HG03442 (cell line): ENCODE measurements at regions not wholly inside any gene's neighbourhood (a gene's known extent, or its start where the extent isn't known, plus 50 kb on each side); places are given as distances from the start of the nearest gene placed in this dataset.
"Not testable (repeated sequence)": the region's sequence is repeated elsewhere in the genome, so short reads cannot be mapped to it uniquely, and the experiment has no call there.

Source experiments
- ATAC-seq: cut with Tn5 transposase; IDR thresholded peaks from one replicate; pipeline ENCODE4 v1.9.1; 2021; ENCODE audit warnings: mild to moderate bottlenecking, moderate library complexity; ENCODE audit not compliant: unreplicated experiment

DNA sequence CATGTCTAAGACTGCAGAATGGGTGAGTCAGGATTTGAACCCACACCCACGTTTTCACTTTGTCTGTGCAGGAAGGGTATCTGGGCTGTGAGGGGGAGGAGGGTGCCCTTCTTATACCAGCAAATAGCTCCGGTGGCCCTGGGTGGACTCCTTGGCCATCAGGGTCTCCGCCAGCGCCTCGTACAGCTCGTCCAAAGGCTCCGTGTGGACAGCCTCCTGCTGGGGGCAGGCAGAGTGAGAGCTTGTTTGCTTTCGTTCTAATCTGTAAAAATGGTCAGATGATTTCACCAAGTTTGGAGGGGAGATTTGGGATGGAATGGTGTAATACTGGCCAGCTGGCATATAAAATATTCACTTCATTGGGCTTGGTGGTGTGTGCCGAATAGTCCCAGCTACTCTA is 111.7 kb upstream of the CCZ1B start:
- not testable (repeated sequence) for ATAC-seq

DNA sequence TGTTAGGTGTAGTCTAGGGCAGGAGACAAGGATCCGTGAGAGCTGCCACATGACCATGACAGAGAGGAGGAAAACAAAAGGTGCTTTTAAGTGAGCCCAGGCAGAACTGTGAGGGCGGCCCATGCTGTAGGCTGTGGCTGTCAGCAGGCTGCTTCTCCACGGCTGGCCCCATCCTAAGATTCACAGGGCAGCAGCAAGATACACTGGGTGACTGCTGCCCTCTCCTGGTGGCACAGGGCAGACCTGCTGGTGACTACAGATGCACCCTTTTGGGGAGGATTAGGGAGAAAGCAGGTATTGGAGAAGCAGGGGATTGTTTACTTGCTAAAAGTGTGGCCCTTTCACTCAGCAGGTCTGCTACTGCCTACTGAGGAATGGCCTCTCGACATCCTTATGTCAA is 112.2 kb upstream of the CCZ1B start:
- not testable (repeated sequence) for ATAC-seq

DNA sequence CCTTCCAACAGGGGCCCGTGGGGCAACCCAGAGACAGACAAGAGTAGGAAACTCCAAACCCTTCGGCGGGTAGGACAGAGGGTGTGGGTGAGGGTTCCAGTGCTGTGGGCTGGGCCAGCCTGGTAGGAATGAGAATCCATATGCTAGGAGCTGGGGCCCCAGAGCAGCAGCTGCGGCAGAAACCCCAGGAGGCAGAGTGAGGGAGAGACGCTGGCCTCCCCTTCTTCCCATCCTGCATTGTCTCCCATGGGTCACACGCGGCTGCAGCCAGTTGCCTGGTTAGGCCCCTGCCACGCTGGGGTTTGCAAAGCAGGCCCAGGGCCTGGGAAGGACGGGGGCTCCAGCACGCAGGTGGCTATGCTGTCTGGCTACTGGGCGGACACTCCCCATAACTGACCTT is 113.1 kb upstream of the CCZ1B start:
- not testable (repeated sequence) for ATAC-seq

DNA sequence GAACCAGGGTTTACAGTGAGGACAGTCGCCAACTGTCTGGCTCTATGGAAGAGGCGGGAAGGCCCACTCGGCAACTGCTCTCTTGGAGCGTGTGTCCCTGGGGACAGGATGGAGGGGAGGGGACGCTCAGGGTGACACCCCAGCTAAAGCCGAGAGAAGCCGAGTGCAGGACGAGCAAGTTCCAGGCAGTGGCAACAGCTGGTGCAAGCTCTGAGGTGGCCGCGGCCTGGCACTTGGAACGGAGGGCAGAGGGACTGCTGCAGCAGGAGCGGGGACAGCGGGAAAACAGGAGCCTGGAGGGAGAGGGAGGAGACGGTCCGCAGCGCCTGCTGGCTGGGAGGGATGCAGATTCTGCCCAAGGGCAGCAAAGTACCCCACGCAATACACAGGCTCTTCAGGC is 113.8 kb upstream of the CCZ1B start:
- not testable (repeated sequence) for ATAC-seq

DNA sequence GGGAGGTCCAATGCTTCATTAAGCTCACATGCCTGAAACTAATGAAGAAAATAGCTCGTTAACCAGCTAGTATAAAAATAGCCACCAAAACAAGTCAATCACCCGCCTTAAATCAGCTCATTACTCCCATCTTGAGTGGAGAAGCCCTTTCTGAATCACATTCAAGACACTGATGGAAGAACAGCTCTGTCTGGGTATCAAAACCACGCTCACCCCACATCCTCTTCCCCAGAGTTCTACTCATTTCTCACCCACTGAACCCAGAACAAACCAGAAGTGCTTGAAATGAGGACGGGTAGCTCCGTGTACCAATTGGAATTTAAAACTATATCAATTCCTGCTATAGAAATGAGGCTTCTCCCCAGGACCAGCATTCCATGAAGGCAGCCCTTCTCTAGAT is 120.8 kb upstream of the CCZ1B start:
- ATAC-seq = not testable (repeated sequence)

DNA sequence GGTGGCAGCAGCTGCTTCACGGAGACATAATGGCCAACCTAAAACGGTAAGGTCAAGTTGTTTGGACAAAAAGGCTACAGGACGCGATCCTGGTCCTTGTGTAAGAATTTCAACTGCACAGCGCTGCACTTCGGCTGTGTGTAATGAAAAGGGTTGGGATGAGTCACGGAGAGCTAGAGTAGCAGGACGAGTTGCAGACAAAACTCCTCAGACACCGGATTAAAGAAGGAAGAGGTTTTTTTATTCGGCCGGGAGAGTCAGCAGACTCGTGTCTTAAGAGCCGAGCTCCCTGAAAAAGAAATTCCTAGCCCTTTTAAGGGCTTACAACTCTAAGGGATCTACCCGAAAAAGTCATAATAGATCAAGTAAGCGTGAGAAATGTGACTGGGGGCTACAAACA is 124.2 kb upstream of the CCZ1B start:
- ATAC-seq = not testable (repeated sequence)

DNA sequence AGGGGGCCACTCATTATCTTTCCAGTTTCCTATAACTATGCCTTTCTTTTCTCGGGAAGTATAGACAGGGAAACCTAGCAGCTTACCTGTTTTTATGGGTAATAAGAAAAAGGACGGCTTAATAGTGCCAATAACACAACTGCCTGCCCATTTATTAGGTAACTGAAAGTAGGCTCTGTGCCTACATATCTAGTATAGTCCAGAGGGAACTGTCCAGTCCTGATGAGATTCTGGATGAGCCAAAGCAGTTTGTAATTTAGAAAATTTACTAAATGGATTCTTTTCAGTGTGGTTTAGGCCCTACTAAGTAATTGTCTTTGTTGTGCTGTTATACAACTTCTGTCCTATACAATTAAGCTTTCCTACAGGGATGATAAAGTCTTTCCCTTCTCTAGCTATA is 125.5 kb upstream of the CCZ1B start:
- not testable (repeated sequence) for ATAC-seq

DNA sequence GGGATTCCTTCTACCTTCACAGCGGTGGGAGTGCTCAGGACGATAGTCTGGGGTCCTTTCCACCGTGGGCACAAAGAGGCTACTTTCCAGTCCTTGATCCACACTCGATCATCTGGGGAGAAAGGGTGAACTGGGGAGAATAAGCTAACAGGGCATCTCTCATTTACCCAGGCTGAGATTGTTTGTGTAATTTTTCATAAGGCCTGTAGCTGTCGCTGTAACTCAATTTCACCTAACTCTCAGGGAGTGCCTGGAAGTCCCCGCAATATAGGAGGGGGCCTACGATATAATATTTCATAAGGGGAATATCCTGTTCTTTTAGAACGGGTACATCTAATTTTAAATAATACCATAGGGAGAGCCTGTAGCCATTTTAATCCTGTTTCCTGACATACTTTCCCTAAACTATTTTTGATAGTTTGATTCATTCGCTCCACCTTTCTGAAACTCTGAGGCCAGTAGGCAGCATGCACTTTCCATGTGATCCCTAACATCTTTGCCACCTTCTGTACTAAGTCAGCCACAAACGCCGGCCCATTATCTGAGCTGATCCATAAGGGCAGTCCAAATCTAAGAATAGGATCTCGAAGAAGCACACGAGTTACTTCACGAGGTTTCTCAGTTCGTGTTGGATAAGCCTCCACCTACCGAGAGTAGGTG is 127.2 kb upstream of the CCZ1B start:
- ATAC-seq = not testable (repeated sequence)

DNA sequence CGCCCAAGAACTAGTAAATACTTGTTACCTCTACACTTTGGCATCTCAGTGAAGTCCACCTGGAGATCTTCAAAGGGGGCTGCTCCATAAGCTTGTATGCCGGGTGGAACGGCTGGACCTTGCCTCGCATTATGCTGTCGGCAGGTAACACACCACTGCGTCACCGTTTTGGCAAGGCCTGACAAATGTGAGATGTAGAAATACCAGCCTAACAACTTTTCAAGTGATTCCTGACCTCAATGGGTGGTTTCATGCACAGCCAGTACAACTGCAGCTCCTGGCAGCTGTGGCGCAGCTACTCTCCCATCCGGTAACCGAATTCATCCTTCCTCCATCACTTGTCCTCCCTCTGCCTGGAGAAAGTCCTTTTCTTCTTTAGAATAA is 127.7 kb upstream of the CCZ1B start:
- ATAC-seq = not testable (repeated sequence)

DNA sequence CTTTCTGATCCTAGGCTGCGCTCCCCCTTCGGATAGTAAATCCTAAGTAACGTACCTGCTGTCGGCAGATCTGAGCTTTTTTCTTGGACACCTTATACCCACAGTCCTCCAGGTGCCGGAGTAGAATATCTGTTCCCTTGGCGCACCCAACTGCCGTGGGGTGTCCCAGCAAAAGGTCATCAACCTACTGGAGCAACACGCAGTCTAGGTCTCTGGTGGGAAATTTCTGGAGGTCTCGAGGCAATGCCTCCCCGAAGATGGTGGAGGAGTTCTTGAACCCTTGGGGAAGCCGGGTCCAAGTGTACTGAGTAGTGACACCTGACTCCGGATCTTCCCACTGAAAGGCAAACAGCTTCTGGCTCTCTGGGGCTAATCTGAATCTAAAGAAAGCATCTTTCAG is 129.3 kb upstream of the CCZ1B start:
- ATAC-seq = not testable (repeated sequence)

DNA sequence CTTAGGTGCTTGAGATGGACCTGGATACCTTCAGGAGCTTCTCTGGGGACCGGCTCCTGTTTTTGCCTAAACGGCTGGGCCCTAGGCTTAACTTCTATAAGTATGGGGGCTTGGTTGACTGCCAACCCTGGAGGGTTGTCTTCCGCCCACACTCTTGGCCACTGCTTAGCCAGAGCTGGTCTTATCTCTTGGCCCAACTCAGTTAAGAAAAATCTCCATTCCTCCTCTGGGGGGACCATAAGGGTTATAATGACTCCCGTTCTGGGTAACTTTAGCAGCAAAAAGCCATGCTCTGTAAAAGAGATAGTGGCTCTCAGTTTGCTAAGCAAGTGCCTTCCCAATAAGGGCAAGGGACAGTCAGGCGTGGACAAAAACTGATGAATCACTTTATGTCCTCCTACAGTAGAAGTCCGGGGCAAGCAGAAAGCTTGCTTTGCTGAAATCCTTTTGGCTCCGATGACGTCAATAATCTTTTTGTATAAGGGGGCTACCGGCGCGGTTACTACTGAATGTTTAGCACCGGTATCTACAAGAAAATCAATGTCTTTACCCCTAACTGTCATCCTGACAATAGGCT is 130.0 kb upstream of the CCZ1B start:
- not testable (repeated sequence) for ATAC-seq

DNA sequence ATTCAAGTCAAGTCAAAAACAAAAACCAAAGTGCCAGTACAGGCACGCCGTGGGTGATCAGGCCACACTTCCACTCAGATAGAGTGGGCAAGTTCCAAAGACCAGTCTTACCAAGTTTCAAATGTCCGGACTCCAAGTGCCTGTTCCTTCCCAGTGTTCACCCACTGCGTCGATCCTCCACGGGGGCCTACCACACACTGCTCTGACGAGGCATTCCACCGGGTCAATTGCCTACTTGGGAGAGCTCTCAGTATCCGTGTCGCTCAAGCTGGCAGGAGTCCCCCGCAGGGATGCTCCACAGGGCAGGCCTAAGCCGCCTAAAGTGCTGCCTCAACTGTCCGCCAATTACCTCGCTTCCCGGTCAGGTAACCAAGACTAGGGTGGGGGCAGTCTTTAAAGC is 132.3 kb upstream of the CCZ1B start:
- ATAC-seq = not testable (repeated sequence)

DNA sequence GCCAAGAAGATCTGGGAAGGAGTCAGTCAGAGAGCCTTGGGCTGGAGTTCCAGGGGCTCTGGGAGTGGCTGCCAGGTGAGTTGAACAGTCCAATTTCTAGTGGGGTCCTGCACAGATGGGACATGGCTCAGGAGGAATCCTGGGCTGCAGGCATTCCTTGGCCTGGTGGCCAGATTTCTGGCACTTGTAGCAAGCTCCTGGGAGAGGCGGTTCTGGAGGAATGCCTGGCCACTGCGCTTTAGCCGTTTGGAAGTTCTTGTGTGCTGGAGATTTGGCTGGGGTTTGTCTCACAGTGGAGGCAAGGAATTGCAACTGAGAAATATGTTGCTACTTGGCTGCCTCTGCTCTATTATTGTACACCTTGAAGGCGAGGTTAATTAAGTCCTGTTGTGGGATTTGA is 133.9 kb upstream of the CCZ1B start:
- ATAC-seq = not testable (repeated sequence)

DNA sequence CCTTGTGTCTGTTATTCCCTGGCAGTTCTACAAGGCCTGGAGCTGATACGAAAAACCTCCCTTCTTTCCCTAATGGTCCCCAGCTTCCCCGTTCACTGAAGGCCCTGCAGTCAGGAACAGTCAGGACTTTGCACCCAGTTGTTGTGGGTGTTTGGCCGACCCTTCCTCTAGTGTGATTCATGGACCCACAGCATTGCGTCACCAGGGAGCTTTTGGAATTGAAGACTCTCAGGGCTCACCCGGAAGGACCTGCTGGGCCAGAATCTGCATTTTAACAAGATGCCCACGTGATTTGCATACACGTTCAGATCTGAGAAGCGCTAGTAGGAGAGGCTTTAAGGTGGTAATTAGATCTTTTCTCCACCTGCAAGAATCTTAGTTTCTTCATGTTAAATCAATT is 136.8 kb upstream of the CCZ1B start:
- ATAC-seq = not testable (repeated sequence)

DNA sequence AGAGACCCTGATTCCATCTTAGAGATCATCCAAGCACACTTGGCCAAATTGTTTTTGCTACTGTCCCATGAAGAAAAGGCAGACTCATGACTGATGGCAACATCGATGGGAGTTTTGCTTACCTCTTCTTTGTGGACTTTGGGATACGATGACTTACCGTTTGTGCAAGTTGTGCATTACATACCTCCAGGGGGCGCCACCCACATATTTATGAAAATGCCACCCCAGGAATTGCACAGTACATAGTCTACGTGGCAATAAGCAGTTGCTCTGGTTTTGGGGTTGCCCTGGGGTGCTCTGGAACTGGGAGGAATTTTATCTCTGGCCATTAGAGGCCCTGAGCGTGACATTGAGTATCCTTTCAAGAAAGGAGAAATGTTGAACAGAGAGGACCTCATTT is 139.0 kb upstream of the CCZ1B start:
- not testable (repeated sequence) for ATAC-seq

DNA sequence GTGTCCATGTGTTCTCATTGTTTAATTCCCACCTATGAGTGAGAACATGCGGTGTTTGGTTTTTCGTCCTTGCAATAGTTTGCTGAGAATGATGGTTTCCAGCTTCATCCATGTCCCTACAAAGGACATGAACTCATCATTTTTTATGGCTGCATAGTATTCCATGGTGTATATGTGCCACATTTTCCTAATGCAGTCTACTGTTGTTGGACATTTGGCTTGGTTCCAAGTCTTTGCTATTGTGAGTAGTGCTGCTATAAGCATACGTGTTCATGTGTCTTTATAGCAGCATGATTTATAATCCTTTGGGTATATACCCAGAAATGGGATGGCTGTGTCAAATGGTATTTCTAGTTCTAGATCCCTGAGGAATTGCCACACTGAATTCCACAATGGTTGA is 144.1 kb upstream of the CCZ1B start:
- not testable (repeated sequence) for ATAC-seq

DNA sequence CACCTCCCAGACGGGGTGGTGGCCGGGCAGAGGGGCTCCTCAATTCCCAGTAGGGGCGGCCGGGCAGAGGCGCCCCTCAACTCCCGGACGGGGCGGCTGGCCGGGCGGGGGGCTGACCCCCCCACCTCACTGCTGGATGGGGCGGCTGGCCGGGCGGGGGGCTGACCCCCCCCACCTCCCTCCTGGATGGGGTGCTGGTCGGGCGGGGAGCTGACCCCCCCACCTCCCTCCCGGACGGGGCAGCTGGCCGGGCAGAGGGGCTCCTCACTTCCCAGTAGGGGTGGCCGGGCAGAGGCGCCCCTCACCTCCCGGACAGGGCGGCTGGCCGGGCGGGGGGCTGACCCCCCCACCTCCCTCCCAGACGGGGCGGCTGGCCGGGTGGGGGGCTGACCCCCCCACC is 148.8 kb upstream of the CCZ1B start:
- not testable (repeated sequence) for ATAC-seq

DNA sequence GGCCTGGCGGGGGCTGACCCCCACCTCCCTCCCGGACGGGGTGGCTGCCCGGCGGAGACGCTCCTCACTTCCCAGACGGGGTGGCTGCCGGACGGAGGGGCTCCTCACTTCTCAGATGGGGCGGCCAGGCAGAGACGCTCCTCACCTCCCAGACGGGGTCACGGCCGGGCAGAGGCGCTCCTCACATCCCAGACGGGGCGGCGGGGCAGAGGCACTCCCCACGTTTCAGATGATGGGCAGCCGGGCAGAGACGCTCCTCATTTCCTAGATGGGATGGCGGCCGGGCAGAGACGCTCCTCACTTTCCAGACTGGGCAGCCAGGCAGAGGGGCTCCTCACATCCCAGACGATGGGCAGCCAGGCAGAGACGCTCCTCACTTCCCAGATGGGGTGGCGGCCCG is 149.3 kb upstream of the CCZ1B start:
- not testable (repeated sequence) for ATAC-seq

DNA sequence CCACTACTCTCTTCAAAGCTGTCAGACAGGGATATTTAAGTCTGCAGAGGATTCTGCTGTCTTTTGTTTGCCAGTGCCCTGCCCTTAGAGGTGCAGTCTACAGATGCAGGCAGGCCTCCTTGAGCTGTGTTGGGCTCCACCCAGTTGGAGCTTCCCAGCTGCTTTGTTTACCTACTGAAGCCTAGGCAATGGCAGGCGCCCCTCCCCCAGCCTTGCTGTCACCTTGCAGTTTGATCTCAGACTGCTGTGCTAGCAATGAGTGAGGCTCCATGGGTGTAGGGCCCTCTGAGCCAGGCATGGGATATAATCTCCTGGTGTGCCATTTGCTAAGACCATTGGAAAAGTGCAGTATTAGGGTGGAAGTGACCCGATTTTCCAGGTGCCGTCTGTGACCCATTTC is 151.3 kb upstream of the CCZ1B start:
- ATAC-seq = not testable (repeated sequence)

DNA sequence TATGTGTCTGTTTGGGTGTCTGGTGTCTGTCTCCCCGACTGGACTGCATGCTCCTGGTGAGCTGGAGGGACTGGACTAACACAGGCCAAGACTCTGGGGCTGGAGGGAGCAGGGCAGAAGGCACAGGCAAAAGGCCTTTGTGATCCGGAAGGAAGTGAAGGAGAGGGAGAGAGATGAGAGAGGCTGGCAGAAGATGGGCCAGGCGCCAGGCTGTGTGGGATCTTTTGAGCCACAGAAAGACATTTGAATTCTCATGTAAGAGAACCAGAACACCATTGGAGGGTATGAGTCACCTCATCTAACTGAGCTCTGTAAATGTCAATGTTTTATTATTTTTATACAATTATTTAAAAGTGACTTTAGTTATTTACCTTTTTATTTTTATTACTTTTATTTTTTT is 152.3 kb upstream of the CCZ1B start:
- ATAC-seq = not testable (repeated sequence)

DNA sequence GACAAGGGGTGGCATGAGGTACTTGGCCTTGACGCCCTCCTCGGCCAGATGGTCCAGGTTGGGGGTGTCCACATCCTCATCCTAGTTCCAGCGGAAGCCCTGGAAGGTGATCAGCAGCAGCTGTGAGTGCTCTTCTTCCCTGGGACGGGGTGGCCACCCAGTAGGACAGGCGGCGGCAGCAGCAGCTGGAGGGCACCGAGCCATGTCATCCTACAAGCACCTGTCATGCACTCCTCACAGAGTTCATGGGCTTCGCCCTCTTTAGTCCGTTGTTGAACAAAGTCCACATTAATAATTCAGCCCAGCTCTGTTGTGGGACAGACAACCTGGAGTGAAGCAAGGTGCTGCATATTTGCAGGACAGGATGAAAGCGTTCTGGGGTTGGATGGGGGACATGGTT is 153.4 kb upstream of the CCZ1B start:
- not testable (repeated sequence) for ATAC-seq

DNA sequence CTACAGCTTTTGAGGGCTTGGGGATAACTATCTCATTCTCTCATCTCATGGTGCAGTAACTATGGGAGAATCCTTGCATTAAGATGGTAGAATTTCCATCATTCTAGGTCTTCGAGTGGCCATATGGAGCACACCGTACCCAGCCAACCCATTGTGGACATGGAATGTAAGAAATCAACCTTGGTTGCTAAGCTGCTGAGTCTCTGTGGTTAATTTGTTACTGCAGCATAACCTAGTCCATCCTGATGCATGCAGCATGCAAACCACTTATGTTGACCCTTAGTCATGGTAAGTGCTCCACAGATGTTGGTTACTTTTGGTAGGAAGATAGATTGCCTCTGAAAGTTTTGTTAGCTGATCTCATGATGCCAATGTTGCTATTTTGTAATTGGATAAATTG is 156.3 kb upstream of the CCZ1B start:
- ATAC-seq = not testable (repeated sequence)

DNA sequence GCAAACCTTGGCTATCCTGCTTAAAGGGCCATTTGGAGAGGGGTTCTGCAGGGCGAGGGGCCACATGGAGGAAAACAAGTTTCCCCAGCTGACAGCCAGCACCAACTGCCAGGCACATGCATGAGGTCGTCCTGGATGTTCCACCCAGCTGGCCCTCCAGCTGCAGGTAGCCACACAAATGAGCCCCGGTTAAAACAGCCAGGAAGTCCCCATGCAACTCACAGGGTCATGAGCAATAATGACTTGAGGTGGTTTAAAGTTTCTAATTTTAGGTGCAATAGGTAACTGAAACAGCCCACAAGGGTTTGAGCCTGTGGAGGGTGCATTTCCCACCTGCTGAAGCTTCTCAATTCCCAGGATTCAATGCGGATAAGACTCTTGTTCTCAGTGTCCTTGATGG is 160.8 kb upstream of the CCZ1B start:
- ATAC-seq = not testable (repeated sequence)
